ENCODE measurements at regions not wholly inside any gene's neighbourhood (a gene's known extent, or its start where the extent isn't known, plus 50 kb on each side); places are given as distances from the start of the nearest gene placed in this dataset.

DNA sequence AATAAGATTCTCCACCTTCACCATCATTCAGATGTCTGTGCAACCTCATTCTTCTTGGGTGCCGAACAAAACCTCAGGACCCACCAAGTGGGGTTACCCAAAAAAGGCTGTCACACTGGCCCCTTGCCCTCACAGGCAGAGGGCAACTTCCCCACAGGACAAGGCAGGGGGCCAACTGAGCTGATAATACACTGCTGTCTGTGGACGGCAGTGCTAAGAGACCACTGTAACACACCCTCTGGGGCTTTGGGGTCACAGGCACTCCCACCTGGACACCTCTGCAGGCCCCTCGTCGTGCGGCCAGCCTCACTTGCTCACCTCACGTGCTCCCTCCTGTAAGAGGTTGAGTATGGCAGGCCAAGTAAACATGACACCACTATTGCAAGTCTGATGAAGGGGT is 515.8 kb upstream of the COX7C start:
- no peak for ATAC-seq (ENCODE audit: low FRiP score in 2 of 2)
- Histone ChIP-seq H3K36me3 (no peaks in the 10 kb centered on the region), H3K27ac (no peak overlapping the region), H3K4me1 (no peaks in the 10 kb centered on the region), H3K27me3 (no peaks in the 10 kb centered on the region), H3K9me3 (no peaks in the 10 kb centered on the region), H3K4me3 (no peak overlapping the region)
- 71 to 75% methylated on average over 3 to 6 of the region's 6 CpGs for WGBS, 2 donors
- no peak for TF ChIP-seq POLR2A (IDR thresholded peaks at IDR 0.05)
- no peak for TF ChIP-seq EP300 (IDR thresholded peaks at IDR 0.05)
- TF ChIP-seq, protein P1, sequence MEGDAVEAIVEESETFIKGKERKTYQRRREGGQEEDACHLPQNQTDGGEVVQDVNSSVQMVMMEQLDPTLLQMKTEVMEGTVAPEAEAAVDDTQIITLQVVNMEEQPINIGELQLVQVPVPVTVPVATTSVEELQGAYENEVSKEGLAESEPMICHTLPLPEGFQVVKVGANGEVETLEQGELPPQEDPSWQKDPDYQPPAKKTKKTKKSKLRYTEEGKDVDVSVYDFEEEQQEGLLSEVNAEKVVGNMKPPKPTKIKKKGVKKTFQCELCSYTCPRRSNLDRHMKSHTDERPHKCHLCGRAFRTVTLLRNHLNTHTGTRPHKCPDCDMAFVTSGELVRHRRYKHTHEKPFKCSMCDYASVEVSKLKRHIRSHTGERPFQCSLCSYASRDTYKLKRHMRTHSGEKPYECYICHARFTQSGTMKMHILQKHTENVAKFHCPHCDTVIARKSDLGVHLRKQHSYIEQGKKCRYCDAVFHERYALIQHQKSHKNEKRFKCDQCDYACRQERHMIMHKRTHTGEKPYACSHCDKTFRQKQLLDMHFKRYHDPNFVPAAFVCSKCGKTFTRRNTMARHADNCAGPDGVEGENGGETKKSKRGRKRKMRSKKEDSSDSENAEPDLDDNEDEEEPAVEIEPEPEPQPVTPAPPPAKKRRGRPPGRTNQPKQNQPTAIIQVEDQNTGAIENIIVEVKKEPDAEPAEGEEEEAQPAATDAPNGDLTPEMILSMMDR (IDR thresholded peaks at IDR 0.05) = no peak
- no peak for TF ChIP-seq POLR2AphosphoS5 (IDR thresholded peaks at IDR 0.05)
- peak in 1 of 2 donors; percentile 19 for DNase-seq

DNA sequence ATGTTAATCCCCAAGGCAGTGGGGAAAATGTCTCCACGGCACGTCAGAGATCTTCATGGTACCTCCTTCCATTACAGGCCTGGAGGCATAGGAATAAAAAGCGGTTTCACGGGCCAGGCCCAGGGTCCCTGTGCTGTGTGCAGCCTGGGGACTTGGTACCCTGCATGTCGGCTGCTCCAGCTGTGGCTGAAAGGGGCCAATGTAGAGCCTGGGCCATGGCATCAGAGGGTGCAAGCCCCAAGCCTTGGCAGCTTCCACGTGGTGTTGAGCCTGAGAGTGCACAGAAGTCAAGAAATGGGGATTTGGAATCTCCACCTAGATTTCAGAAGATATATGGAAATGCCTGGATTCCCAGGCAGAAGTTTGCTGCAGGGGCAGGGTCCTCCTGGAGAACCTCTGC is 508.9 kb upstream of the COX7C start:
- Histone ChIP-seq H3K4me1 (no peaks in the 10 kb centered on the region), H3K27me3 (no peaks in the 10 kb centered on the region), H3K27ac (no peak overlapping the region), H3K36me3 (no peaks in the 10 kb centered on the region), H3K9me3 (no peaks in the 10 kb centered on the region), H3K4me3 (no peak overlapping the region)
- peak in 1 of 2 donors; percentile 5 for DNase-seq
- no peak for ATAC-seq (ENCODE audit: low FRiP score in 2 of 2)
- TF ChIP-seq, protein P1 (IDR thresholded peaks at IDR 0.05) = no peak
- TF ChIP-seq EP300 (IDR thresholded peaks at IDR 0.05) (no peak), POLR2AphosphoS5 (IDR thresholded peaks at IDR 0.05) (no peak), POLR2A (IDR thresholded peaks at IDR 0.05) (no peak)
- 70 to 80% methylated on average over 3 to 6 of the region's 6 CpGs for WGBS, 2 donors

DNA sequence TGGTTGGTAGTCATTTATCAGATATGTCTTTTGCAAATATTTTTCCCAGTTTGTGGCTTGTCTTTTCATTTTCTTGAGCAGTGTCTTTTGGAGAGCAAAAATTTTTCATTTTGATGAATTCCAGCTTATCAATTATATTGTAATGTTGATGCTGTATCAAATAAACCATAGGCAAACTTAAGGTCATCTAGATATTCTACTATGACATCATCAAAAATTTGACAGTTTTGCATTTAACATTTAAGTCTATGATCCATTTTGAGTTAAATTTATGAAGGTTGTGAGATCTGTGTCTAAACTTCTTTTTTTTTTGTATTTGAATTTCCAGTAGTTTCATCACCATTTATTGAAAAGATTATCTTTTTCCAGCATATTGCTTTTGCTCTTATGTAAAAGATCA is 505.5 kb upstream of the COX7C start:
- Histone ChIP-seq H3K9me3 (no peaks in the 10 kb centered on the region), H3K27ac (no peak overlapping the region), H3K4me1 (no peaks in the 10 kb centered on the region), H3K36me3 (no peaks in the 10 kb centered on the region), H3K4me3 (no peak overlapping the region), H3K27me3 (no peaks in the 10 kb centered on the region)
- TF ChIP-seq POLR2AphosphoS5 (IDR thresholded peaks at IDR 0.05) (no peak), EP300 (IDR thresholded peaks at IDR 0.05) (no peak)
- DNase-seq (no peak), ATAC-seq (ENCODE audit: low FRiP score in 2 of 2) (no peak)

DNA sequence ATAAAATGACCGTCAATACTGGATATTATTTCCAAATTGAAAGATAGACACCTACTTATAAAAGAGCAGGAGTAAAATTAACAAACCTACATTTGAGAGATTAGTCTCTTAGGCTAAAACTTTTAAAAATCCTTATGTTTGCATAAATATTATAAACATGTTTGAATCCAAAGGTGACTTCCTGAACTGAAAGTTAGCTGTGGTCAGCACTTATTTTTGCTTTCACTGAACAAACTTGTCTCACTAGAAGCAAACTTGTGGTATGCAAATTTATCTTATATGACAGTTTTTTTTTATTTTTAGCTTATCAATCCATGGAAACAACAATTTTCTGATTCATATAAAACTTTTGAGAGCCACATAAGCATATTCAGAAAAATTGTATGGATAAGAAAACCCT is 502.6 kb upstream of the COX7C start:
- Histone ChIP-seq H3K36me3 (no peaks in the 10 kb centered on the region), H3K27ac (no peak overlapping the region), H3K4me3 (no peak overlapping the region), H3K27me3 (no peaks in the 10 kb centered on the region), H3K4me1 (no peaks in the 10 kb centered on the region), H3K9me3 (no peaks in the 10 kb centered on the region)
- TF ChIP-seq POLR2AphosphoS5 (IDR thresholded peaks at IDR 0.05) = no peak
- TF ChIP-seq EP300 (IDR thresholded peaks at IDR 0.05) = no peak
- no peak for TF ChIP-seq POLR2A (IDR thresholded peaks at IDR 0.05)
- TF ChIP-seq, protein P1 (IDR thresholded peaks at IDR 0.05) = no peak
- ATAC-seq (ENCODE audit: low FRiP score in 2 of 2) (no peak), DNase-seq (no peak)
- 87 to 88% methylated on average over 1 of the region's 1 CpG for WGBS, 2 donors

DNA sequence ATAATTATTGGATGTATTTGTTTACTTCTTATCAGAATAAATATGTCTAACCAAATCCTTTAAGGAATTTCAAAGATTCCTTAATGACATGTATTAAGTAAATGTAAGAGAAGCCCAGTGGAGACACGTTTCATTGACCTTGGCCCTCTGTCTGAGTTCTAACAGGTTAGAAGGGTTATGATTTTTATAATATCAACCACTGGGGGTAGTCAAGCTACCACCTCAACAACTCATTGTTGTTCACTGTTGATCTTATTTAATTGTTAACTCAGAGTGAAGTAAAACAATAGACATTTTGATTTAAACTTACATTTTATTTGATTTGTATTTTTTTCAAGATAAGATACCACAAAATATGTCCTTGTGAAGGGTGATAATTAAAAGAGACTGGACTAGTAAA is 499.2 kb upstream of the COX7C start:
- Histone ChIP-seq H3K9me3 (no peaks in the 10 kb centered on the region), H3K27me3 (no peaks in the 10 kb centered on the region), H3K4me1 (no peaks in the 10 kb centered on the region), H3K4me3 (no peak overlapping the region), H3K27ac (no peak overlapping the region), H3K36me3 (no peaks in the 10 kb centered on the region)
- 36 to 53% methylated on average over 1 of the region's 1 CpG for WGBS, 2 donors
- no peak for TF ChIP-seq EP300 (IDR thresholded peaks at IDR 0.05)
- TF ChIP-seq POLR2A (IDR thresholded peaks at IDR 0.05) = no peak
- TF ChIP-seq POLR2AphosphoS5 (IDR thresholded peaks at IDR 0.05) = no peak
- ATAC-seq (ENCODE audit: low FRiP score in 2 of 2) = no peak
- DNase-seq = no peak

DNA sequence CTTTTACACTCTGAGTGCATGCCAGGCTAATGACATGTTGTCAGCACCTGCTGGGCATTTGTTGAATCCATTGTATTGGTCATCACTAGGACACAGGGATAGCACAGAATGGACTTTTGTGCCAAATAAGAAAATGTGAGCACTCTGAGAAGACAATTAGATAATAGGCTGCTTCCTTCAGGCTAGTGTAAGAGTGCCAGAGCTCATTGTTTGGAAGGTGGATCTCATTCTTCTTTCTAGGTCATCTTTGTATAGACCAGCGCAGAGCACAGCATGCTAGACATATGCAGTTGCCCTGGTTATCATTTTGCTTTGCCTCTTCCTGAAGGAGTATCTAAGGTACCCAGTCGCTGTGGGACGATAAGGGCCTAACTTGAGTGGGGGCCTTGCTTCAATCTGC is 493.4 kb upstream of the COX7C start:
- H3K9me3 ChIP-seq = no peaks in the 10 kb centered on the region
- no peak overlapping the region for H3K4me3 ChIP-seq
- no peak for TF ChIP-seq EP300 (IDR thresholded peaks at IDR 0.05)
- TF ChIP-seq, protein P1 (IDR thresholded peaks at IDR 0.05) = no peak
- TF ChIP-seq POLR2AphosphoS5 (IDR thresholded peaks at IDR 0.05) = no peak
- TF ChIP-seq POLR2A (IDR thresholded peaks at IDR 0.05) = no peak
- H3K27ac ChIP-seq = no peak overlapping the region
- no peaks in the 10 kb centered on the region for H3K27me3 ChIP-seq
- no peaks in the 10 kb centered on the region for H3K4me1 ChIP-seq
- no peak for DNase-seq
- H3K36me3 ChIP-seq = no peaks in the 10 kb centered on the region
- 85 to 100% methylated on average over 3 of the region's 3 CpGs for WGBS, 2 donors
- no peak for ATAC-seq (ENCODE audit: low FRiP score in 2 of 2)

Measured in upper lobe of left lung (tissue), 6 donors.